ENCODE measurements at regions not wholly inside any gene's neighbourhood (a gene's known extent, or its start where the extent isn't known, plus 50 kb on each side); places are given as distances from the start of the nearest gene placed in this dataset.
"Not testable (repeated sequence)": the region's sequence is repeated elsewhere in the genome, so short reads cannot be mapped to it uniquely, and the experiment has no call there.

DNA sequence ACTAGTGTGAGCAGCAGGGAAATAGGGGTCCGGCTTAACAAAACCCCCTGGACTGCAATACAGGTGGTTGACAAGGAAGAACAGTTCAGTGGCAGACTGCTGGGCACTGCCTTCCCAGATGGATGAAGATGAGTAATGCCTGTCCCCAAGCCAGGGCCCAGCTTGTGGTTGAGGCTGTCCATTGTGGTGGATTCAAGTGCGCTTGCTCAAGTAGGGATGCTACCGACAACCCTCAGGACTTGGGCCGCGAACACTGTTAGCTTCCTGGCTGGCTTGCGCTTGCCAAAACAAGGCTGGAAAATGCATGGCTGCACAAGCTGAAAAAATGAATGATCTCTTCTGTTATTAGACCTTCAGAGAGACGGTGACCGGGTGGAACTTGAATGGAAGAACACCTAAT, 116.1 kb upstream of the ACBD5 start:
- no peak for DNase-seq (ENCODE audit: low read depth)
- H3K4me3 ChIP-seq (ENCODE audit: control insufficient read depth, low read depth, low read length), result no peak overlapping the region
- TF ChIP-seq, protein P1, sequence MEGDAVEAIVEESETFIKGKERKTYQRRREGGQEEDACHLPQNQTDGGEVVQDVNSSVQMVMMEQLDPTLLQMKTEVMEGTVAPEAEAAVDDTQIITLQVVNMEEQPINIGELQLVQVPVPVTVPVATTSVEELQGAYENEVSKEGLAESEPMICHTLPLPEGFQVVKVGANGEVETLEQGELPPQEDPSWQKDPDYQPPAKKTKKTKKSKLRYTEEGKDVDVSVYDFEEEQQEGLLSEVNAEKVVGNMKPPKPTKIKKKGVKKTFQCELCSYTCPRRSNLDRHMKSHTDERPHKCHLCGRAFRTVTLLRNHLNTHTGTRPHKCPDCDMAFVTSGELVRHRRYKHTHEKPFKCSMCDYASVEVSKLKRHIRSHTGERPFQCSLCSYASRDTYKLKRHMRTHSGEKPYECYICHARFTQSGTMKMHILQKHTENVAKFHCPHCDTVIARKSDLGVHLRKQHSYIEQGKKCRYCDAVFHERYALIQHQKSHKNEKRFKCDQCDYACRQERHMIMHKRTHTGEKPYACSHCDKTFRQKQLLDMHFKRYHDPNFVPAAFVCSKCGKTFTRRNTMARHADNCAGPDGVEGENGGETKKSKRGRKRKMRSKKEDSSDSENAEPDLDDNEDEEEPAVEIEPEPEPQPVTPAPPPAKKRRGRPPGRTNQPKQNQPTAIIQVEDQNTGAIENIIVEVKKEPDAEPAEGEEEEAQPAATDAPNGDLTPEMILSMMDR (IDR thresholded peaks at IDR 0.05; ENCODE audit: control insufficient read depth, insufficient read depth, low read depth, low read length, missing control alignments), result no peak

DNA sequence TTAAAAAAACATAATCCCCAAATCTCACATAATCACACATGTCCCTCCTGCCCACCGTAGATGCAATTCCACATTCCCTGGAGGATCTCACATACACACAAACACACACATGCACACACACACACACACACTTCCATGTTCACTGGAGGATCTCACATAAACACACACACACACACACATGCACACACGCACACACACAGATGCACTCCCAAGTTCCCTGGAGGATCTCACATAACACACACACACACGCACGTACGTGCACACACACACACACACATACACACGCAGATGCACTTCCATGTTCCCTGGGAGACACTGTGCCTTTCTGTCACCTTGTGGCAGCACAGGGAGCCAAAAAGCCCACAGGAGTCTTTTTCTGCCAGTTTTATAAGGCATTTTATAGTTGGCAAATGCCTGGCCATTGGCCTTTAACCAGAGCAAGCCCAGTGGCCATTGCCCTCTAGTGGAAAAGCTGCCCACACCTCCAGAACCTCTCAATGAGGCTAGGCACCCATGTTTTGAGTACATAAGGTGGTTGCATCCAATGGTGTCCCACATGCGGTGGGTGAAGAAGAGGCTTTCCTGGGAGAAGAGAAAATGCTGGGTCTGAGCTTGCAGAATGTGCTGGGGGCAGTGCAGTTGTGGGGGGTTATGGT, 115.4 kb upstream of the ACBD5 start:
- TF ChIP-seq, protein P1 (IDR thresholded peaks at IDR 0.05; ENCODE audit: control insufficient read depth, insufficient read depth, low read depth, low read length, missing control alignments), result peak; percentile 18
- DNase-seq (ENCODE audit: low read depth), result no peak
- H3K4me3 ChIP-seq (ENCODE audit: control insufficient read depth, low read depth, low read length), result no peak overlapping the region

DNA sequence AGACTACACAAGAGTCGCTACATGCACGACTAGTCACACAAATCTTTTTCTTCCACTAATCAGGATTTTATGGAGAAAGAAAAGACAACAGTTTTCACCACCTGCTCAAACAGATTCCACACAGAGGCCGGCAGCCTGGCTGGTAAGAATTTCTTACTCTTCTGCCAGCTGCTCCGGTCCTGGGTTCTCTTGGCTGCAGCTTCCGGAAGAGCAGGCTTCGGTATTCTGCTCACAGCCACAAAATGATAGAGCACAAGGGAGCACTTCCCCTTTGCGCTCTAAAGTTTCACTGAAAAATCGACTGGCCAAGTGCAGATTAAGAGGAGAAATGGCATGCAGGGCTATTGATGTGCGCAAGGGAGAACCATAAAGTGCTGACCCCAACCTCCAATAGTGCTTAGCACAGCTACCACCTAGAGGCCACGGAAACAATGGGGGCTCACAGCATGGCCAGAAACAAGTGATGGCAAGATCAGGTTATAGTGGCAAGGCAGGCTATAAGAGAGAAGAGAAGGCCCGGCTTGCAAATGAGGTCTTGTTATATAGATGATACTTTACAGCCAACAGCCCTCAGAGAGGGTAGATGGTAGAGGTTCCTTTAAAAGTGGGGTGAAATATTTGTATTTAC, 114.2 kb upstream of the ACBD5 start:
- DNase-seq (ENCODE audit: low read depth); H3K4me3 ChIP-seq (ENCODE audit: control insufficient read depth, low read depth, low read length): not testable (repeated sequence)

DNA sequence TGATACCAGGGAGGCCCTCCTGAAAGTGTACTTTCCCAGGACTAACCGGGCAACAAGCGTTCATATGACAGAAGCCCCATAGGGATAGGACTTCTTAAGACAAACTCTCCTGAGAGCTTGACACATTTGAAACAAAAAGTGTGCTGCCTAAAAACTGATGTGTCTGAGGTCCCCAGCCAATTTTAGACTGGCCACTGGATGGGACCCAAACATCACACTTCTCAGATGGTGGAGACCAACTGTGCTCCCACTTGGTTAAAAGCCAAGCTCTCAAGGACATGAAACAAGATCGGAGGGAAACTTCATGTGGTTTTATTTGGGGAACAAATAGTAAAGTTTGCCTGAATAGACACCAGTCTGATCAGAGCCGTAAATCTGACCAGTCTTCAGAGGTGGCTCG, 113.5 kb upstream of the ACBD5 start:
- DNase-seq (ENCODE audit: low read depth); H3K4me3 ChIP-seq (ENCODE audit: control insufficient read depth, low read depth, low read length): not testable (repeated sequence)

DNA sequence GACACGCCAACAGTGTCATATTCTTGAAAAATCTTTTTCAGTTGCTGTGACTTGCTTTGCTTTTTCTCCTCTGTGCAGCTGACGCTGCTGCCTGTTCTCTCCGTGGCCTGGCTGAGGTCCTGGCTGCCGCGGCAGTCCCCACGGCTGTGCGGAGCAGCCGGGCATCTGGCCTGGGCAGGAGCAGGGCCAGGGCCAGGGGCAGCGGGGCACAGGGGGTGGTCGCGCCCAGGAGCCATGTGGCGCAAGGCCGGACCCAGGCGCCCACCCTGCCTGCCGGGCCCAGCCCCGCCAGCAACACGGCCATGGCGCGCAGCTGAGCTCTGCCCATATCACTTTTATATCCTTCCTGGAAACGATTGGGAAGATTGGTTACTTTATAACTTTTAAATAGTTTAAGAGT, 109.4 kb upstream of the ACBD5 start:
- no peak overlapping the region for H3K4me3 ChIP-seq (ENCODE audit: control insufficient read depth, low read depth, low read length)
- TF ChIP-seq, protein P1 (IDR thresholded peaks at IDR 0.05; ENCODE audit: control insufficient read depth, insufficient read depth, low read depth, low read length, missing control alignments), result no peak
- no peak for DNase-seq (ENCODE audit: low read depth)

DNA sequence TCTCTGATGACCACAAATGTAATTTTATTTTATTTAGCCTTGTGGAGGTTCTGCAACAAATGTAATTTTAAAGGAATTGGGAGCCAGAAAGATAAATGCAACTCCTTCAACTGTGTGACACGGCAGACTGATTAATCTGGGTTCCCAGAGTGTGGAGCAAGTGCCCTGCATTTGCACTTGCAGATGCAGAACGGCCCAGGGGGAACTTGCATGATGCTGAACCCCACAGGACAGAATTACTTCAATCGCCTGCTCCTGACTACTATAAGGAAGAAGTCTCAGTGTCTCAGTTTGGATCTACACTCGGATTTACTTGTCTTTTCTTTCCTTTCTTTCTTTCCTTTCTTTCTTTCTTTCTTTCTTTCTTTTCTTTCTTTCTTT, 107.2 kb upstream of the ACBD5 start:
- H3K4me3 ChIP-seq (ENCODE audit: control insufficient read depth, low read depth, low read length); DNase-seq (ENCODE audit: low read depth): not testable (repeated sequence)

DNA sequence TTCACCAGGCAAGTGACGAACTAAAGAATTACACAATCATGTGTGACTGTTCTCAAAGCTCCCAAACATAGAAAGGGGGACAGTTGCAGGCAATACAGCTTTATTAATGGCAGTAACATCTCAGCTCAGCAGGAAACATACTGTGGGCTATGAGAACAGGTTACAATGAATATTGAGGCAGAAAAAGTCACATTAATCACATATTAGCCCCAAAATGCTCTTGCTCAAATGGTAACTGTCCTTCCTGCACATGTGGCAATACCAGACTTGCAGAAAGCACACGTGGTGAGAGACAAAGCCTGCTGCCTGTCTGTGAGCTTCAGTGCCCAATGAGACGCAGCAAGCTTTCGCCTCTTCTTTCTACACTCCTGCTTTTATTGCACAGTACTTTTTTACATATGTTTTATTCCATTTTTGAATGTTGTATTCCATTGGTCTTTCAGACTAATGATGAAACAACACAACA, 104.9 kb upstream of the ACBD5 start:
- no peak overlapping the region for H3K4me3 ChIP-seq (ENCODE audit: control insufficient read depth, low read depth, low read length)
- DNase-seq (ENCODE audit: low read depth), result no peak
- TF ChIP-seq, protein P1 (IDR thresholded peaks at IDR 0.05; ENCODE audit: control insufficient read depth, insufficient read depth, low read depth, low read length, missing control alignments), result no peak

DNA sequence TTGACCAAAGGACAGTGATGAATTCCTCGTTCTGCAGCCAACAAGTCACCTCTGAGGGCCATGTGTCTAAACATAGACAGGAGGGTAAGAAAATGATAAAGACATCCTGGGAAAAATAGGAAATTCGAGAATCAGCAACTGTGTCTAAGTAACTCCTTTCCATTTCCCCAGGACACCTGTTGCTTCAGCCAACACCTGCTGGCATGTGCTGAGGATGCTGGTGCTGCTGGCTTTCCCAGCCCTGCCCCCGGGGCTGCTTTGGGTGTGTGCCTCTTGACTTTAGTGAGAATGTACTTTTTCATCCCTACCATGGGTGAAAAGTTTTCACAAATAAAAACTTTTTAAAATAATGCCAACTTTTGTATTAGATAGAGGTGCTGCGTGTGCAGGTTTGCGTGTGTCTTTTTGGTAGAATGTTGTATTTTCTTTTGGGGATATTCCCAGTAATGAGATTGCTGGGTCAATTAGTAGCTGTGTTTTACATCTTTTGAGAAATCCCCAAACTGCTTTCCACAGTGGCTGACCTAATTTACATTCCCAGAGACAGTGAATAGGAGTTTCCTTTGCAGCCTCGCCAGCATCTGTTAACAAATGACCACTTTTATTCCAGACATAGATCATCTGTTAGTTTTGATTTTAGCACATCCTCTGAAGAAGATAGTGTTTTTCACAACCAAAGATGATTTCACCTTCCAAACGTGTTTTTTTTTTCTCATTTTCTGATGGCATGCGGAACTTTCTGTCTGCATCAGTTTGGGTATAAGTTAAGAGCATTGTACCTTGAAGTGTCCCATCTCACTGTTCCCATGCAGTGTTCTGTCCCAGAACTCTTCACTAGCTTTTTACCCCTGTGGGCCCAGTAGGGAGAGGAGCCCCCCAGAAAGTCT, 104.2 kb upstream of the ACBD5 start:
- no peak overlapping the region for H3K4me3 ChIP-seq (ENCODE audit: control insufficient read depth, low read depth, low read length)
- TF ChIP-seq, protein P1 (IDR thresholded peaks at IDR 0.05; ENCODE audit: control insufficient read depth, insufficient read depth, low read depth, low read length, missing control alignments), result no peak
- DNase-seq (ENCODE audit: low read depth), result no peak

Data from AG09309 (cell line).